Kidney capillary endothelial cell (primary cell): ENCODE measurements at regions not wholly inside any gene's neighbourhood (a gene's known extent, or its start where the extent isn't known, plus 50 kb on each side); places are given as distances from the start of the nearest gene placed in this dataset.

ENCODE experiments used
- DNase-seq: peaks from one replicate; pipeline ENCODE4 v3.0.0-alpha.2; 2018; ENCODE audit warnings: low spot score

- DNase-seq = no peak
Observed at GRCh38 chrX:21056622-21057021, 317.6 kb upstream of the CNKSR2 start.

GRCh38 chrX:21047034-21047455 lies 327.2 kb upstream of the CNKSR2 start:
- DNase-seq = no peak

GRCh38 chrX:21014326-21014725 lies 359.9 kb upstream of the CNKSR2 start:
- DNase-seq = no peak

GRCh38 chrX:21004835-21005234 lies 369.4 kb upstream of the CNKSR2 start:
- DNase-seq = no peak

- DNase-seq = no peak
Observed at GRCh38 chrX:20995829-20996228, 378.4 kb upstream of the CNKSR2 start.

- no peak for DNase-seq
Observed at GRCh38 chrX:20989361-20989760, 384.9 kb upstream of the CNKSR2 start.

- no peak for DNase-seq
Observed at GRCh38 chrX:20988804-20989203, 385.4 kb upstream of the CNKSR2 start.

- DNase-seq = no peak
Observed at GRCh38 chrX:20988118-20988517, 386.1 kb upstream of the CNKSR2 start.

GRCh38 chrX:20980426-20980825 lies 393.8 kb upstream of the CNKSR2 start:
- no peak for DNase-seq

- DNase-seq = no peak
Observed at GRCh38 chrX:20974326-20974725, 399.9 kb upstream of the CNKSR2 start.

- DNase-seq = no peak
Observed at GRCh38 chrX:20973038-20973437, 401.2 kb upstream of the CNKSR2 start.

- DNase-seq = no peak
Observed at GRCh38 chrX:20971250-20971649, 403.0 kb upstream of the CNKSR2 start.

GRCh38 chrX:20969565-20969964 lies 404.7 kb upstream of the CNKSR2 start:
- no peak for DNase-seq

- DNase-seq = no peak
Observed at GRCh38 chrX:20968996-20969395, 405.2 kb upstream of the CNKSR2 start.

- no peak for DNase-seq
Observed at GRCh38 chrX:20967725-20968124, 406.5 kb upstream of the CNKSR2 start.

GRCh38 chrX:20965270-20966044 lies 408.8 kb upstream of the CNKSR2 start:
- DNase-seq = no peak

GRCh38 chrX:20954014-20954413 lies 420.2 kb upstream of the CNKSR2 start:
- no peak for DNase-seq

GRCh38 chrX:20952180-20952579 lies 422.0 kb upstream of the CNKSR2 start:
- no peak for DNase-seq

- DNase-seq = no peak
Observed at GRCh38 chrX:20951016-20951810, 423.0 kb upstream of the CNKSR2 start.

- no peak for DNase-seq
Observed at GRCh38 chrX:20947411-20947912, 426.8 kb upstream of the CNKSR2 start.

GRCh38 chrX:20913760-20914159 lies 460.5 kb upstream of the CNKSR2 start:
- no peak for DNase-seq

- DNase-seq = no peak
Observed at GRCh38 chrX:20906571-20906970, 467.6 kb upstream of the CNKSR2 start.

- no peak for DNase-seq
Observed at GRCh38 chrX:20884565-20884964, 489.7 kb upstream of the CNKSR2 start.
